ENCODE measurements at regions not wholly inside any gene's neighbourhood (a gene's known extent, or its start where the extent isn't known, plus 50 kb on each side); places are given as distances from the start of the nearest gene placed in this dataset.

GRCh38 chr15:20367093-20367492, 174.5 kb downstream of the GOLGA6L6 start:
- TF ChIP-seq CHD2 (IDR thresholded peaks at IDR 0.05; ENCODE audit: low read length, partially characterized antibody): no peak
- no peak for TF ChIP-seq CEBPB (IDR thresholded peaks at IDR 0.05)
- TF ChIP-seq, protein P1, sequence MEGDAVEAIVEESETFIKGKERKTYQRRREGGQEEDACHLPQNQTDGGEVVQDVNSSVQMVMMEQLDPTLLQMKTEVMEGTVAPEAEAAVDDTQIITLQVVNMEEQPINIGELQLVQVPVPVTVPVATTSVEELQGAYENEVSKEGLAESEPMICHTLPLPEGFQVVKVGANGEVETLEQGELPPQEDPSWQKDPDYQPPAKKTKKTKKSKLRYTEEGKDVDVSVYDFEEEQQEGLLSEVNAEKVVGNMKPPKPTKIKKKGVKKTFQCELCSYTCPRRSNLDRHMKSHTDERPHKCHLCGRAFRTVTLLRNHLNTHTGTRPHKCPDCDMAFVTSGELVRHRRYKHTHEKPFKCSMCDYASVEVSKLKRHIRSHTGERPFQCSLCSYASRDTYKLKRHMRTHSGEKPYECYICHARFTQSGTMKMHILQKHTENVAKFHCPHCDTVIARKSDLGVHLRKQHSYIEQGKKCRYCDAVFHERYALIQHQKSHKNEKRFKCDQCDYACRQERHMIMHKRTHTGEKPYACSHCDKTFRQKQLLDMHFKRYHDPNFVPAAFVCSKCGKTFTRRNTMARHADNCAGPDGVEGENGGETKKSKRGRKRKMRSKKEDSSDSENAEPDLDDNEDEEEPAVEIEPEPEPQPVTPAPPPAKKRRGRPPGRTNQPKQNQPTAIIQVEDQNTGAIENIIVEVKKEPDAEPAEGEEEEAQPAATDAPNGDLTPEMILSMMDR (IDR thresholded peaks at IDR 0.05): no peak
- TF ChIP-seq, protein P2, sequence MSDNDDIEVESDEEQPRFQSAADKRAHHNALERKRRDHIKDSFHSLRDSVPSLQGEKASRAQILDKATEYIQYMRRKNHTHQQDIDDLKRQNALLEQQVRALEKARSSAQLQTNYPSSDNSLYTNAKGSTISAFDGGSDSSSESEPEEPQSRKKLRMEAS (IDR thresholded peaks at IDR 0.05): no peak
- no peak for TF ChIP-seq SREBF2 (IDR thresholded peaks at IDR 0.05)
- no peak for TF ChIP-seq FOSL2 (IDR thresholded peaks at IDR 0.05)
- no peak for TF ChIP-seq FOSL2 (CRISPR knock-in tag; IDR thresholded peaks at IDR 0.05)
- no peak for TF ChIP-seq POLR2A (IDR thresholded peaks at IDR 0.05; ENCODE audit: low read length)
- TF ChIP-seq JUNB (IDR thresholded peaks at IDR 0.05): no peak
- no peak for TF ChIP-seq GATA3 (IDR thresholded peaks at IDR 0.05; ENCODE audit: borderline replicate concordance)

All from A549 (cell line).